ENCODE measurements at regions not wholly inside any gene's neighbourhood (a gene's known extent, or its start where the extent isn't known, plus 50 kb on each side); places are given as distances from the start of the nearest gene placed in this dataset.

DNA sequence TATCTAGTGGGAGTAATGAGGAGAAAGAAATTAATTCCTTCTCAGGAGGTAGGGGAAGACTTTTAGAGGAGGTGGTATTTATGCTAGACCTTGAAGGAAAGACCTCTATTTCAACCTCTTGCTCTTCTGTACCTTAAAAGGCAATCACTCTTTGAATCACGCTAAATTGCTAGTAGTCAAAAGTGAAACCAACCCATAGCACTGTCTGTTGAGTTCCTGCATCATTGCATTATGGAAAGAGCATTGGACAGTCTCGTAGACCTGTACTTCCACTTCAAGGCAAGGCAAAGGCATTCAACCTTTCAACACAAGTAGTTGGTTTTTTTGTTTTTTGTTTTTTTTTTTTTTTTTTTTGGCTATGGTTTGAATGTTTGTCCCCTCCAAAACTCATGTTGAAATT, 770.4 kb downstream of the ETS1 start:
- DNase-seq (ENCODE audit: low read depth), result no peak
- TF ChIP-seq, protein P1, sequence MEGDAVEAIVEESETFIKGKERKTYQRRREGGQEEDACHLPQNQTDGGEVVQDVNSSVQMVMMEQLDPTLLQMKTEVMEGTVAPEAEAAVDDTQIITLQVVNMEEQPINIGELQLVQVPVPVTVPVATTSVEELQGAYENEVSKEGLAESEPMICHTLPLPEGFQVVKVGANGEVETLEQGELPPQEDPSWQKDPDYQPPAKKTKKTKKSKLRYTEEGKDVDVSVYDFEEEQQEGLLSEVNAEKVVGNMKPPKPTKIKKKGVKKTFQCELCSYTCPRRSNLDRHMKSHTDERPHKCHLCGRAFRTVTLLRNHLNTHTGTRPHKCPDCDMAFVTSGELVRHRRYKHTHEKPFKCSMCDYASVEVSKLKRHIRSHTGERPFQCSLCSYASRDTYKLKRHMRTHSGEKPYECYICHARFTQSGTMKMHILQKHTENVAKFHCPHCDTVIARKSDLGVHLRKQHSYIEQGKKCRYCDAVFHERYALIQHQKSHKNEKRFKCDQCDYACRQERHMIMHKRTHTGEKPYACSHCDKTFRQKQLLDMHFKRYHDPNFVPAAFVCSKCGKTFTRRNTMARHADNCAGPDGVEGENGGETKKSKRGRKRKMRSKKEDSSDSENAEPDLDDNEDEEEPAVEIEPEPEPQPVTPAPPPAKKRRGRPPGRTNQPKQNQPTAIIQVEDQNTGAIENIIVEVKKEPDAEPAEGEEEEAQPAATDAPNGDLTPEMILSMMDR (IDR thresholded peaks at IDR 0.05; ENCODE audit: low read depth, low read length, missing control alignments), result no peak
- no peak overlapping the region for H3K4me3 ChIP-seq (ENCODE audit: low read depth, low read length)

DNA sequence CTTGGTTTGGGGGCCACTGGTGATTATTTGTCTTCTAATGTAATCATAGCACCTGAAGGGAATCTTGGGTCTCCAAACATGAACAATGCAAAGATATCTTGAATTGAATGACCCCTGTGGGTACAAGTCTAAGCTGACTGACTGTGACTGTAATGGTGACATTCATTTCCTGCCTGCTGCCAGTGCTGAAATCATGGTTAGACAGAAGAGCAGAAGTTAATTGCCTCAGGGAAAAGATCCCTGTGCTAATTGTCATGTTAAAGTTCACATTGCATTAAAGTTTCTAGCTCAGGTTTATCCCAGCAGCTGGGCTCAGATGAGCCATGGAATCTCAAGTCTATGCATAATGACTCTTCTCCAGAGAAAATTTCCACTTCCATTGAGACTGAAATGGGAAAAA, 772.0 kb downstream of the ETS1 start:
- TF ChIP-seq, protein P1 (IDR thresholded peaks at IDR 0.05; ENCODE audit: low read depth, low read length, missing control alignments), result no peak
- H3K4me3 ChIP-seq (ENCODE audit: low read depth, low read length), result no peak overlapping the region
- DNase-seq (ENCODE audit: low read depth), result no peak

DNA sequence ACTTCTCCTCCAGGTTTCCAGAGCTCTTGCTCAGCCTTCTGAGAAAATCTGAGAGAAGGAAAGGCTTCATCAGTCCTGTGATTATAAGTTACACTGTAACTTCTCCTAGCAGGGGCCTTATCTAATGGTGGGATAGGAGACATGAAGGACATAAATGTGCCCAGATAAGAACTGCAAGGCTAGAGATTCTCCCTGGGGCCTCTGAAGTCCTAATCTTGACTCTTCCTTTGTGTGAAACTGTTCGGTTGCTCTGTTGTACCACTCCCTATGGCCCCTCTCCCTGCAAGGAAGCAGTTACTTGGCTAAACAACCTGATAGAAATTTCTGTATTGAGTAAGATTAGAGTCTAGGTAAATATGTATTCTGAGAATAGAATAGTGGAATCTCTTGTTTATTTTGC, 780.9 kb downstream of the ETS1 start:
- H3K4me3 ChIP-seq (ENCODE audit: low read depth, low read length), result no peak overlapping the region
- no peak for DNase-seq (ENCODE audit: low read depth)
- TF ChIP-seq, protein P1 (IDR thresholded peaks at IDR 0.05; ENCODE audit: low read depth, low read length, missing control alignments), result no peak

DNA sequence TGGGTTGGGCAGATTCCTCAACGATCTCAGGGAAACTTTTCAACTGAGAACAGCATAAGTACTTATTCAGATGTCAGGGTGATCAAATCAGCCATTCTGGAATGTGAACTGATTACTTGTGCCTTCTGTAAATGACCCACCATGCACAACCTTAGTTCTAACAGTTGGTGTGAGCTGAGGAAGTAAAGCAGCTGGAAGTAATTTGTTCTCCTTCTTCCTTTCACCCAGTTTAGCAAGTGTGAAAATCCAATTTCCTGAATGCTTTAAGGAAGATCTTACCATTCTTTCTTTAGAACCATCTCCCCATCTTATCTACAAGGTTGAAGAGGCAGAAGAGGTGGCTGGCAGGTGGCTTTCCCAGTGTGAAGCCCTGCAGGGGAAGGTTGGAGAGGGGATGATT, 781.6 kb downstream of the ETS1 start:
- TF ChIP-seq, protein P1 (IDR thresholded peaks at IDR 0.05; ENCODE audit: low read depth, low read length, missing control alignments), result no peak
- no peak overlapping the region for H3K4me3 ChIP-seq (ENCODE audit: low read depth, low read length)
- DNase-seq (ENCODE audit: low read depth), result no peak

DNA sequence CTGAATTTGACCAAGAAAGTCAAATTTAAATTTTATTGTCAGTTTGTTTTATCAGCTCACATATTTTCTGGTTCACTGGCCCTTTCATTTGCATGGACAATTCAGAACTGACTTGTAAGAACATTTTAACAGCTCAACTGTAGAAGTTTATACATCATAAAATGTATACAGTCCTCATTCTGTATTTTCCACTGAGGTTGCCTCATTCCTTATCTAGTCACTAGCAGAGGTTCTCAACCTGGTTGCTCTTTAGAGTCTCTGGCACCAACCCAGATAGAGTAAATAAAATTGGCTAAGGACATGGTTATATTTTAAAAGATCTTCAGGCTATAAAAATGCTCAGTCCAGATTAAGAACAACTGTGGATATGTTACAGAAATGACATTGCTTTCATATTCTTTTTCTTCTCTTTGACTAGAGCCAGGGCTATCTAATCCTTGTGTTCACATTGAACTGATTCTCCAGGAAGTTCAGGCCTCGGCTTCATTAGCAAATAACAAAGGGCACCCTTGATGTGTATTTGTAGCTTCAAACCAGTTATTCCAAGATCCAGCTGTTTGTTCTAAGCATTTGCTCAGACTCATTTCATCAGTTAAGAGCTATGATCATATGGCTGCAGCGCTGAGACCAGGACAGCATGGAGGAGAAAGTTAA, 782.5 kb downstream of the ETS1 start:
- TF ChIP-seq, protein P1 (IDR thresholded peaks at IDR 0.05; ENCODE audit: low read depth, low read length, missing control alignments), result no peak
- DNase-seq (ENCODE audit: low read depth), result no peak
- H3K4me3 ChIP-seq (ENCODE audit: low read depth, low read length), result no peak overlapping the region

DNA sequence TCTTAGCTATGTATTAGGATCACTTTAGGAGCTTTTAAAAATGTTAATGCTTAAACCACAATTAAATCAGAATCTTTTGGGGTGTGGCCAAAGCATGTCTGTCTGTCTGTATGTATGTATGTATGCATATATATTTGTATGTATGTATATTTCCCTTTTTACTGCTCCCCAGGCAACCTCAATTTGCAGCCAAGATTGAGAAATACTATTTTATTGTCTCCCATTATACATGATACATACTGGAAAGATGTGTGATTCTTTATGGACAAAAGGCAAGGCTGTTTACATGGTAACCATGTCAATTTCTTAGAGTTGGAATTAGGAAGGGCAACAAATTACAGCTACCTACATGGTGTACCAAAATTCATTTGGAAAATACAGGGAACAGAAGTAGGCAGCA, 783.6 kb downstream of the ETS1 start:
- no peak for DNase-seq (ENCODE audit: low read depth)
- no peak overlapping the region for H3K4me3 ChIP-seq (ENCODE audit: low read depth, low read length)
- TF ChIP-seq, protein P1 (IDR thresholded peaks at IDR 0.05; ENCODE audit: low read depth, low read length, missing control alignments), result no peak

DNA sequence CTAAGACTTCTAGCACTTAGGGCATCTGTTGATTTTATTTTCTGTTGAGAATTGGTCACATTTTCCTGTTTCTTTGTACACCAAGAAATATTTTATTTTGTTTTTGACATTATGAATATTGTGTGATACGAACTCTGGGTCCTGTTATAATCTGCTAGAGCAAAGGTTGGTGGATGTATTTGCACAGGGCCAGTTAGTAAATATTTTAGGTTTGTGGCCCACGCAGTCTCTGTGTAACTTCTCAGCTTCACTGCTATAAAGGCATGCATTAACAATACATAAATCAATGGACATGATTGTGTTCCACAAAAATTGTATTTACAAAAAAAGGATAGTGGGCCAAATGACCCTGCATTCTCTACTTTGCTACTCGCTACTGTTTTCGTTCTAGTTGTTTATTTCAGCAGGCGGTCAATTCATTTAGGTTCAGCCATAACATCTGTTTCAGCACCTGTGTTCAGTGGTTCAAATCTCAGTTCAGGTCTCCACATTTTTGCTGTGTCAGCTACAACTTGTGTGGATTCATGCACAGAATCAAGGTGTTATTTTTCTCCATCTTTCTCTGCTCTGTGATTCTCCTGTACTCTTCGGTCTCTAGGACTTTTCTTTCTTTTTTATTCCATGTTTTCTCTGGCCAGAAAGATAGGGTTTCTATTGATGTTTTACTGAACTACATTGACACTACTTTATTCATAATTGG, 786.2 kb downstream of the ETS1 start:
- DNase-seq (ENCODE audit: low read depth), result no peak

More for the DNA sequence above, 786.2 kb downstream of the ETS1 start:
- TF ChIP-seq, protein P1 (IDR thresholded peaks at IDR 0.05; ENCODE audit: low read depth, low read length, missing control alignments), result no peak
- H3K4me3 ChIP-seq (ENCODE audit: low read depth, low read length), result no peak overlapping the region

Data from GM12864 (cell line).